GM18519 (cell line): ENCODE measurements at regions not wholly inside any gene's neighbourhood (a gene's known extent, or its start where the extent isn't known, plus 50 kb on each side); places are given as distances from the start of the nearest gene placed in this dataset.

Experiments
- ATAC-seq: cut with Tn5 transposase; IDR thresholded peaks from one replicate; pipeline ENCODE4 v1.9.1; 2021; ENCODE audit warnings: mild to moderate bottlenecking, moderate library complexity; ENCODE audit not compliant: unreplicated experiment, low FRiP score

- no peak for ATAC-seq
Observed at GRCh38 chr11:90844041-90844440, 621.2 kb upstream of the CHORDC1 start.

- no peak for ATAC-seq
Observed at GRCh38 chr11:90842681-90843080, 619.8 kb upstream of the CHORDC1 start.

DNA sequence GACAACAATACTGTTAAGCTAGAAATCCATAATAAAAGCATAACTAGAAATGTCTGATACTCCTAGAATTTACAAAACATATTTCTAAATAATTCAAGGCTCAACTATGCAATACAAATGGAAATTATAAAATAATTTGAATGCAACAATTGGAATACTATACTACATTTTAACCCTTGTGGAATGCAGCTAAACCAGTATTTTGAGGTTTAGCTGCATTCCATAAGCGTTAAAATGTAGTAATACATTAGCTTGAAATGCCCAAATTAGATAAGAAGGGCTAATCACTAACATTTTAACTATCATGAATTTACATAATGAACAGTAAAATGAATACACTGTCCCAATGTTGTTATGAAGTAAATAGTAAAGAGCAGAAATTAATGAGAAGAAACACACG is 617.2 kb upstream of the CHORDC1 start:
- ATAC-seq, result no peak

GRCh38 chr11:90836031-90836430 is 613.2 kb upstream of the CHORDC1 start:
- ATAC-seq, result no peak

GRCh38 chr11:90823446-90823845 is 600.6 kb upstream of the CHORDC1 start:
- no peak for ATAC-seq

DNA sequence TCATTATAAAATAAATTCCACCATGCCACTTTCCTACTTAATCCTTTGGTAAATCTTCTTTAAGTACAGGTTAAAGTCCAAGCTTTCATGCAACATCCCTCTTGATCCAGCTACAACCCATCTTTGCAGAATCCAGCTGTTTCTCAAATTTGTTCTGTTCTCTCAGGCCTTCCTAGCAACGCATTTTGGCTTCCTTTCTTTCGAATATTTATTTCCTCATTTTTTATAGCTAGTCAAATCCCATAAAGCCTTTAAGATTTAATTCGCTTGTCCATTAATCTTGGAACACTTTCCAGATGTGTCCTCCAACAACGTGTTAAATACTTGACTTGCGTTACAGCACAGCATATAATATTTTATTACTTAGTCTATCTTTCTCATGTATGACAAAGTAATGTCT is 600.1 kb upstream of the CHORDC1 start:
- ATAC-seq, result no peak

DNA sequence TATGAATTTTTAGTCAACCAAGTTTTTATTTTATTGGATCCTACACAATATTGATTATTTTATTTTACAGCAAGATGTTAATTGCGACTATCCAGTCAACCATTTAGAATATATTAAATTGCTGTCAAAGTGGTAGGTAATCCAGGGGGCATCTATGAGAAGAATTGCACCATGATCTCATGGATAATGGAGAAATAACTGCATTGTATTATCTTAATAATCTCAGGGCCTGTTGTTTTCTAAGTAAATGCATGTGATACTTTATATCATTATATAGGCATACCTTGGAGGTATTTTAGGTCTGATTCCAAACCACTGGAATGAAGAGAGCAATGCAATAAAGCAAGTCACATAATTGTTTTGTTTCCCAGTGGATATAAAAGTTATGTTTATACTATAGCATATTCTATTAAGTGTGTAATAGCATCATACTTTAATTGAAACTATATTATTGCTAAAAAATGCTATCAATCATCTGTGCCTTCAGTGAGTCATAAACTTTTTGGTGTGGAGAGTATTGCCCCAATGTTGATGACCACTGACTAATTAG is 595.4 kb upstream of the CHORDC1 start:
- ATAC-seq, result no peak

GRCh38 chr11:90809581-90809980 is 586.7 kb upstream of the CHORDC1 start:
- no peak for ATAC-seq

DNA sequence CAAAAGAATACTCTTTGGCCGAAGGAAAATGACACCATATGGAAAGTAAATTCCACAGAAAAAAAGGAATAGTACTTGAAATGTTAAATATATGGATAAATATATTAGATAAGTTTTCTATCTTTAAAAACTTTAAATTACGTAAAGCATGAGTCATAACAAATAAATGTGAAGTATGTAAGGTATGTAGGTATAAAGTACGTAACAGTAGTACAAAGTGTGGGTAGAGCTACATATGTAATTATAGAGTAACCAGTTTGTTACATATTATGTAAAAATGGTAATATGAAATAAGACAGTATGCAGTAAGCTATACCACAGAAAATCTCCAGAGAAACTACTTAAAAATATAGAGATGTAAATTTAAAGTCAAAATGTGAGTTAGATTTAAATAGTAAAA is 582.3 kb upstream of the CHORDC1 start:
- no peak for ATAC-seq

- no peak for ATAC-seq
Observed at GRCh38 chr11:90803831-90804230, 581.0 kb upstream of the CHORDC1 start.

DNA sequence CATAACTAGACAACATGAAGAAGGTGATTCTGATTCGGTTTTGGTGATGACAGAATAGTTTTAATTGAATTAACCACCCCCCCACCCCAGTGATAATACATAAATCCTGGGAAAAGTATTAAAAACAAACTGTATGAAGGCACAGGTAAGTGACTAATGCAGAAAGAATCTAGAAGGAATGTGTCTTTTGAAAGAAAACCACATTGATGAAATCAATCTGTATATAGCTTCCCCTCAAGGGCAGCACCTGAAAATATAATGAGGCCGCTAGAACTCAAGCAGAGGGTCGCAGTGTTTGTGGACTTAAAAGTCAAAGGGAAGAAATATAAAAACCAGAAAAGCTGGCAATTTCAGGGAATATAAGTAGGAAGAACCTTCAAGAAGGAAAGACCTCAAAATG is 580.5 kb upstream of the CHORDC1 start:
- ATAC-seq, result no peak

GRCh38 chr11:90798769-90799168 is 575.9 kb upstream of the CHORDC1 start:
- ATAC-seq, result no peak

DNA sequence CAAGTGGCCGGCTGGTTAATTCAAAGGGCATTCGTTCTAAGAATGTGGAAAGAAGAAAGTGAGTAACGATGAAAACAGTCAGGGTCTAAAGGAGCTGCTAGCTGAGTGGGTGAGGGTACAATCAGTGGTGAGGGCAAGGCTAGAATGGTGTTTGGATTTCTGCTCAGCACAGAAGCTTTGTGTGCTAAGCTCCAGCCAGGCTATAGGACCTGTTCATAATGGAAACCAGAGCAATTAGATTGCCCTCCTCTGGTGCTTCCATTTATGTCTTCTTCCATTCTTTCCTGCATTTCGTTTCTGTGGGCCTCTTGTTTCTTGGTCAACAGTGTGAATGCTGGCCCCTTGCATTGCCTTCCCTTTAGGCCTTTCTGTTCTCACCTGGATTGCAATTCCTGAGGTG is 572.9 kb upstream of the CHORDC1 start:
- no peak for ATAC-seq

DNA sequence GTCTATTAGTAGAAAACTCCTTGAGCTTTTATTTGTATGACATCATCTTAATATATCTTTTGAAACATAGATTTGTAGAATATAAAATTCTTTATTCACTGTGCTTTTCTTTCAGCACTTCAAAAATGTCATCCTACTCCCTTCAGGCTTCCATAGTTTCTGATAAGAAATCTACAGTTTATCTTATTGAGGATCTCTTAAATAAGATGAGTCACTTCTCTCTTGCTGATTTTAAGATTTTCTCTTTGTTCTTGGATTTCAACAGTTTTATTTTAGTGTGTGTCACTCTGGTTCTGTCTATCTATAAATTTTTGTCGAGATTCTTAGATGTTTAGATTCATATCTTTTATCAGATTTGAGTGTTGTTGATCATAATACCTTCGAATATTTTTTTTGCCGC is 566.1 kb upstream of the CHORDC1 start:
- no peak for ATAC-seq

GRCh38 chr11:90784241-90784814 is 561.5 kb upstream of the CHORDC1 start:
- ATAC-seq, result no peak

DNA sequence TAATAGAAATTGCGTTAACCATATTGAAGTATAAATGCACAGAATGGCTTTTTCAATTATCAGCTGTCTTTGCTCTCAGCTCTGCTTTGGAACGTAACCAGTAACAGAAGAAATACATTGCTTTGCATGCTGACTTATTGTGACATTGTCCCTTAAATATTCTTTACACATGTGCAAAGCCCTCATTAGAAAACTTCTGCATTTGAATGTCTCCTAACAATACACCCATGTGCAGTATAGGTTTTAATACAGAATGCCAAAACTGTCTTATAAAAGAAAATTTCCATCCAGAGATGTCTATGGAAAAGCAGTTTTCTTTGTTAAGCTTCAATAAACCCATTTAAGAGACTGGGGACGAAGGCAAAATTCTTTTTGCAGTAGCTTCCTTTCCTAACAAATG is 560.3 kb upstream of the CHORDC1 start:
- no peak for ATAC-seq

DNA sequence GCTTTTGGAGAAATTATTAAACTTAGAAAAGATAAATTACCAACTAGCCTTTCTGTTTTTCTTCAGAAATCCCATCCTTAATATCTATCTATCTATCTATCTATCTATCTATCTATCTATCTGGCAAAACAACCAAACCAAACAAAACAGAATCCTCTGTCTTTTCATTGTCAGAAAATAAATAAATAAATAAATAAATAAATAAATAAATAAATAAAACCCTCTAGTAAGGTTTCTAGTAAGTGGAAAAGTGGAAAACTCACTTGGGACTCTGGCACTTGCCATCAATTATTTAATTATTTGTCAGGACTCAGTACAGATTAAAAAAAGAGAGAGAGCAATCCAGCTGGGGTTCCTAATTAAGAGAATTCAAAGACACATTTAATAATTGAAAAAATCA is 556.2 kb upstream of the CHORDC1 start:
- ATAC-seq, result no peak

- no peak for ATAC-seq
Observed at GRCh38 chr11:90775567-90776165, 552.8 kb upstream of the CHORDC1 start.

- ATAC-seq, result no peak
Observed at GRCh38 chr11:90774727-90775566, 552.1 kb upstream of the CHORDC1 start.

DNA sequence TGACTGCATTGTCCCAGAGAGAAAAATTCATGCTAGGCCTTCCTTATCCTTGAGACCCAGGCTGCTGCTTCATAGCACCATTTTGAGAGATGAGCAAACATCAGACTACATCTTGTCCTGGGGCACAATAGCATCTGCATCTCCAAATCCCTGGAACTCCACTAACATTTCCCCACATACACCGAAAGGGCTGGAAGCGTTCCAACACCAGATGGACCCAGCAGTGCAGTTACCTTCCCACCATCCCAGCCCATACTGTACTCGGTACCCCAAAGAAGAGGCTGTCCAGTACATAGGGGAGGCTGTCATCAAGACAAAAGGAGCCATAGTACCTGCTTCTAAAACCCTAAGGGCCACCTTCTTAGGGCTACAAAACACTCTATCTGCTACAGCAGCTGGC is 547.2 kb upstream of the CHORDC1 start:
- ATAC-seq, result no peak

GRCh38 chr11:90766121-90766520 is 543.3 kb upstream of the CHORDC1 start:
- no peak for ATAC-seq

- no peak for ATAC-seq
Observed at GRCh38 chr11:90764691-90765090, 541.8 kb upstream of the CHORDC1 start.
